ENCODE measurements at regions not wholly inside any gene's neighbourhood (a gene's known extent, or its start where the extent isn't known, plus 50 kb on each side); places are given as distances from the start of the nearest gene placed in this dataset.

DNA sequence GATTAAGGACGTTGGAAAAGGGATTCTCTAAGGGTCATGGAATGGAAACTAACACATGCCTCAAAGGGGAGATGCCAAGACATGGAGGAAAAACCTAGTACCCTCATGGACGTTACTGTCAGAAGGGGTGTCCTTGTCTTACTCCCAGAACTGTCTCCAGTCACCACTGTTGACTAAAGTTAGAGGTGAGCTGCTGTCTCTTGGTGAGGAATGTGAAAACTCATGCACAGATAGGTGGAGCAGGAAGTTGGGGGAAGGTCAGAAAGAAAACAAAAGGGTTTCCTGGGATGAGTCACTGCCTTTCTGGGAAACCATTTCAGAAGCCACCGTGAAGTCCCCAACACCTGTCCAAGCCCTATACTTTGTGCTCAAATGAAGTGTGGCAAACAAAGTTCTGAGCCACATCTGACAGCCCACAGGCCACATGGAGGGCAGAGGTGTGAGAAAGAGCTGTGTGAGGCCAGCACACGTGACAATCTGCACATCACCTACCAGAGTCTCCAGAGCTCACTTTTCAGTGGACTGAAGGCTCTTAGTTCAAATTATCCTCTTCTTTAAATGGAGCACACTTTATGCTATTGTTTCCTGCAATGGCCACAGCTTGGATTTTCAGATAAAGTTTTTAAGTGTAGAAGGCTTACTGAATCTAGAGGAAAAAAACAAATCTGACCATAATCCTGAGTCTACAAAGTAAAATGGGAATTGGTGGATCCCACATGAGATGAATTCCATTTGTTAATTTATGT, 92.9 kb upstream of the EGLN3 start:
- no peak overlapping the region for H3K4me3 ChIP-seq (ENCODE audit: low read length)
- DNase-seq (ENCODE audit: low read depth) = no peak
- no peak for TF ChIP-seq CTCF (conservative IDR thresholded peaks at IDR 0.05; ENCODE audit: low read length)

DNA sequence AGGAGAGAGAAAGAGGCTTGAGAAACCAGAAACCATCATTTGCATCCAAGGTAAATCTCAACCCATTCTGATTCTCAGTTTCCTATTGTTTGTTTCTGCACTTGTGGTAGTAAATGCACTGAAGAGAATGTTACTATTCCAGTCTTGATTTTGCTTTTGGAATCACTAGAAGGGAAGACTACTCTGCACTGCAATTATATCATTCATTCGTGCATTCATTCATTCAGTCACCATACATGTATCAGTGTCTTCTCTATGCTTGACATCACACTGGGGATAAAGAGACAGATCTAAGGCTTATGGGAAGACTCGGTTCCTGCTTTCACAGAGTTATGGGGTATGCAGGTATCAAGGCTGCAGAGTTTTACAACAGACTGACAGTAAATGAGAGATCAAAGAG, 90.3 kb upstream of the EGLN3 start:
- no peak overlapping the region for H3K4me3 ChIP-seq (ENCODE audit: low read length)
- no peak for DNase-seq (ENCODE audit: low read depth)
- no peak for TF ChIP-seq CTCF (conservative IDR thresholded peaks at IDR 0.05; ENCODE audit: low read length)

DNA sequence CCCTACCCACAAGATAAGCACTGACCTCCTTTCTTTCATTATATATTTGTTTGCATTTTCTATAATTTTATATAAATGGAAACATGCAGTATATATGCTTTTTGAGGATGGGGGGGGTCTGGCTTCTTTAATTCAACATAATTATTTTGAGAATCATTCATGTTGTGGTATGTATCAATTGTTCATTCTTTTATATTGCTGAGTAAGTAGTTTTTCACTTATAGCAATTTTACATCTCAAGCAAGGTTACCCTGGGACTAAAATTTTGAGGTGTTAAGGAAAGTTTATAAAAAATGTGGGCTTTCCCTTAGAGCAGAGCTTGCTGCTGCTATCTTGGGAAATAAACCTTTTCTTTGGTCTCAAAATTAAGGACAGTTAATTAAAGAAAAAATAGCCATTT, 89.9 kb upstream of the EGLN3 start:
- no peak for TF ChIP-seq CTCF (conservative IDR thresholded peaks at IDR 0.05; ENCODE audit: low read length)
- no peak for DNase-seq (ENCODE audit: low read depth)
- H3K4me3 ChIP-seq (ENCODE audit: low read length) = no peak overlapping the region

- TF ChIP-seq CTCF (conservative IDR thresholded peaks at IDR 0.05; ENCODE audit: low read length) = no peak
- no peak overlapping the region for H3K4me3 ChIP-seq (ENCODE audit: low read length)
- no peak for DNase-seq (ENCODE audit: low read depth)
These were observed 88.7 kb upstream of the EGLN3 start for GRCh38 chr14:34039428-34040047.

DNA sequence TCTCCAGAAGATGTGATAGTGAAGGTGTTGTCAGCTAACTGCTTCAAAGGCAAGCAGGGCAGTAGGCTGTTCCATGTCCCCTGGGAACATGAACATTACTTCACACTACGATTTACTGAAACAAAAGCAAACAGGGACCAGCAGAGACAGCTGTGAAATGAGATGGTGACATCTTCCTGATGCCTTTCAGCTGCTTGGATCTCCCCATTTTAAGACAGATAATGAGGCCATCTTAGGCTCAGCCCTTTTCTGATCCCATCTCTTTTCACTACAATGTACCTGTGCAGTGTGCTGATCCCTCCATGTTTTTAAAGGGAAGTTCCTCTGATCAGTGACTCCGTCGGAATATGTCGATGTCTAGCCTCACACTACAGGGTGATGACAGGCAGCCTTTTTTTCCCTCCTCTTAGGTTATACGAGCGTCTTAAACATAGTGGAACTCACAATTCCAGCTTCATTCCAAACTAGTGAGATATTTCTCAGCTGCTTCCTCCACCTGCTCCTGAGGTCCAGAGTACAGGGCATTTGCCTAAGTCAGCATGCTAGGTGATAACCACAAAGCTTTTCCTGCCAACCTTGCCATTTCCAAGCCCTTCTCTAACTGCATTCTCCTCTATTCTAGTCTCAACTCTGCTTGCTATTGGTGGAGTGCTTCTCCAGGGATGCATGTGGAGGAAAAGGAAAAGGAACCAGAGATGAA, 87.6 kb upstream of the EGLN3 start:
- no peak for DNase-seq (ENCODE audit: low read depth)

DNA sequence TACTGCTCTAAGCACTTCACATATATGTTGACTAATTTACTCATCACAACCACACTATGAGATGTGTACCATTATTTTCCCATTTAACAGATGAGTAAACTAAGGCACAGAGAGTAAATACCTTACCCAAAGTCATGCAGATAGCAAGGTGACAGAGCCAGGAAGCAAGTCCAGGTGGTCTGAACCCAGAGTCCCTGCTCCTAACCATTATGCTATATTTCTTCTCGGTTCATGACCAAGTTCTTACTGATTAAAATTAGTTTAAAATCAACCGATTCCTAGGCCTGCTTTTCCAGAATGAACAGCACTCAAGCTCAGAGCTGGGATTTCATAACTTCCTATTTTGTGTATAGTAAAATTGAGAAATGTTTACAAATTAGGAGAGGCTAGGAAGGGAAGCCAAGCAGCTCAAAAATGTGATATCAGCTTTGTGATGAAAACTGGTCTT, 85.5 kb upstream of the EGLN3 start:
- H3K4me3 ChIP-seq (ENCODE audit: low read length) = no peak overlapping the region

More for the DNA sequence above, 87.6 kb upstream of the EGLN3 start:
- TF ChIP-seq CTCF (conservative IDR thresholded peaks at IDR 0.05; ENCODE audit: low read length) = no peak
- H3K4me3 ChIP-seq (ENCODE audit: low read length) = no peak overlapping the region

More for the DNA sequence above, 85.5 kb upstream of the EGLN3 start:
- DNase-seq (ENCODE audit: low read depth) = peak; percentile 5
- no peak for TF ChIP-seq CTCF (conservative IDR thresholded peaks at IDR 0.05; ENCODE audit: low read length)
